ENCODE measurements at regions not wholly inside any gene's neighbourhood (a gene's known extent, or its start where the extent isn't known, plus 50 kb on each side); places are given as distances from the start of the nearest gene placed in this dataset.

- TF ChIP-seq SP1 (IDR thresholded peaks at IDR 0.05) (no peak), PKNOX1 (IDR thresholded peaks at IDR 0.05) (no peak)
Measured at GRCh38 chrX:525134-525533, 105.5 kb upstream of the SHOX start.

Data from HEK293T (cell line).